ENCODE measurements at regions not wholly inside any gene's neighbourhood (a gene's known extent, or its start where the extent isn't known, plus 50 kb on each side); places are given as distances from the start of the nearest gene placed in this dataset.

GRCh38 chr17:34874478-34874877 is 86.8 kb downstream of the CCT6B start:
- CTCF ChIA-PET, result no interaction called here
- H3K9me3 Mint-ChIP-seq, result no peaks in the 10 kb centered on the region
- H3K27me3 Mint-ChIP-seq (ENCODE audit: low read depth), result no peaks in the 10 kb centered on the region
- H3K27ac Mint-ChIP-seq, result no peak overlapping the region
- H3K4me1 Mint-ChIP-seq (ENCODE audit: low read depth), result no peaks in the 10 kb centered on the region
- H3K4me3 Mint-ChIP-seq, result no peak overlapping the region
- DNase-seq, result no peak
- no peaks in the 10 kb centered on the region for H3K36me3 Mint-ChIP-seq (ENCODE audit: low read depth)
- intact Hi-C loops (cut with micrococcal nuclease), result no loop called here

- Mint-ChIP-seq H3K27me3 (ENCODE audit: low read depth) (no peaks in the 10 kb centered on the region), H3K9me3 (peaks cover 12% of the 10 kb centered on the region), H3K4me3 (no peak overlapping the region), H3K4me1 (ENCODE audit: low read depth) (no peaks in the 10 kb centered on the region), H3K27ac (no peak overlapping the region), H3K36me3 (ENCODE audit: low read depth) (no peaks in the 10 kb centered on the region)
- intact Hi-C loops (cut with micrococcal nuclease), result no loop called here
- CTCF ChIA-PET, result no interaction called here
- no peak for DNase-seq
Observed at GRCh38 chr17:34872640-34873039, 88.6 kb downstream of the CCT6B start.

- intact Hi-C loops (cut with micrococcal nuclease), result no loop called here
- H3K27me3 Mint-ChIP-seq (ENCODE audit: low read depth), result no peaks in the 10 kb centered on the region
- H3K27ac Mint-ChIP-seq, result no peak overlapping the region
- peaks cover 12% of the 10 kb centered on the region for H3K9me3 Mint-ChIP-seq
- CTCF ChIA-PET, result interaction anchor here (0.6 kb wide), 2 partner anchors 449 to 1735 kb away, joined by 4 to 7 read pairs; no protein-coding TSS in a partner anchor
- DNase-seq, result no peak
- H3K4me1 Mint-ChIP-seq (ENCODE audit: low read depth), result no peaks in the 10 kb centered on the region
- no peaks in the 10 kb centered on the region for H3K36me3 Mint-ChIP-seq (ENCODE audit: low read depth)
- no peak overlapping the region for H3K4me3 Mint-ChIP-seq
Observed at GRCh38 chr17:34869641-34870040, 91.6 kb downstream of the CCT6B start.

- CTCF ChIA-PET, result no interaction called here
- intact Hi-C loops (cut with micrococcal nuclease), result no loop called here
- Mint-ChIP-seq H3K9me3 (peaks cover 12% of the 10 kb centered on the region), H3K27ac (no peak overlapping the region), H3K36me3 (ENCODE audit: low read depth) (no peaks in the 10 kb centered on the region), H3K4me1 (ENCODE audit: low read depth) (no peaks in the 10 kb centered on the region), H3K4me3 (no peak overlapping the region), H3K27me3 (ENCODE audit: low read depth) (no peaks in the 10 kb centered on the region)
- no peak for DNase-seq
Observed at GRCh38 chr17:34865716-34866115, 95.5 kb downstream of the CCT6B start.

- no peak overlapping the region for H3K27ac Mint-ChIP-seq
- H3K9me3 Mint-ChIP-seq, result no peaks in the 10 kb centered on the region
- H3K36me3 Mint-ChIP-seq (ENCODE audit: low read depth), result no peaks in the 10 kb centered on the region
- H3K4me1 Mint-ChIP-seq (ENCODE audit: low read depth), result no peaks in the 10 kb centered on the region
- CTCF ChIA-PET, result no interaction called here
- no peaks in the 10 kb centered on the region for H3K27me3 Mint-ChIP-seq (ENCODE audit: low read depth)
- no peak overlapping the region for H3K4me3 Mint-ChIP-seq
- intact Hi-C loops (cut with micrococcal nuclease), result no loop called here
- no peak for DNase-seq
Observed at GRCh38 chr17:34862384-34862783, 98.9 kb downstream of the CCT6B start.

- no peaks in the 10 kb centered on the region for H3K27me3 Mint-ChIP-seq (ENCODE audit: low read depth)
- H3K4me3 Mint-ChIP-seq, result no peak overlapping the region
- H3K4me1 Mint-ChIP-seq (ENCODE audit: low read depth), result no peaks in the 10 kb centered on the region
- CTCF ChIA-PET, result no interaction called here
- no peaks in the 10 kb centered on the region for H3K9me3 Mint-ChIP-seq
- DNase-seq, result no peak
- no peak overlapping the region for H3K27ac Mint-ChIP-seq
- intact Hi-C loops (cut with micrococcal nuclease), result no loop called here
- H3K36me3 Mint-ChIP-seq (ENCODE audit: low read depth), result no peaks in the 10 kb centered on the region
Observed at GRCh38 chr17:34861864-34862263, 99.4 kb downstream of the CCT6B start.

- CTCF ChIA-PET, result no interaction called here
- DNase-seq, result no peak
- intact Hi-C loops (cut with micrococcal nuclease), result no loop called here
Observed at GRCh38 chr17:34859652-34860051, 101.6 kb downstream of the CCT6B start.

GRCh38 chr17:34858591-34859565 is 102.4 kb downstream of the CCT6B start:
- no peaks in the 10 kb centered on the region for H3K4me1 Mint-ChIP-seq (ENCODE audit: low read depth)
- H3K27ac Mint-ChIP-seq, result no peak overlapping the region
- H3K9me3 Mint-ChIP-seq, result no peaks in the 10 kb centered on the region
- H3K4me3 Mint-ChIP-seq, result no peak overlapping the region
- no peaks in the 10 kb centered on the region for H3K36me3 Mint-ChIP-seq (ENCODE audit: low read depth)
- intact Hi-C loops (cut with micrococcal nuclease), result no loop called here
- CTCF ChIA-PET, result no interaction called here
- no peak for DNase-seq
- no peaks in the 10 kb centered on the region for H3K27me3 Mint-ChIP-seq (ENCODE audit: low read depth)

More at GRCh38 chr17:34859652-34860051, 101.6 kb downstream of the CCT6B start:
- Mint-ChIP-seq H3K9me3 (no peaks in the 10 kb centered on the region), H3K4me3 (no peak overlapping the region), H3K27ac (no peak overlapping the region), H3K36me3 (ENCODE audit: low read depth) (no peaks in the 10 kb centered on the region), H3K27me3 (ENCODE audit: low read depth) (no peaks in the 10 kb centered on the region), H3K4me1 (ENCODE audit: low read depth) (no peaks in the 10 kb centered on the region)

GRCh38 chr17:34853924-34854323 is 107.3 kb downstream of the CCT6B start:
- no peak overlapping the region for H3K27ac Mint-ChIP-seq
- intact Hi-C loops (cut with micrococcal nuclease), result no loop called here
- no peaks in the 10 kb centered on the region for H3K27me3 Mint-ChIP-seq (ENCODE audit: low read depth)
- no peaks in the 10 kb centered on the region for H3K36me3 Mint-ChIP-seq (ENCODE audit: low read depth)
- CTCF ChIA-PET, result interaction anchor here (0.6 kb wide), 1 partner anchor 94 kb away, joined by 4 read pairs; no protein-coding TSS in a partner anchor
- H3K4me1 Mint-ChIP-seq (ENCODE audit: low read depth), result no peaks in the 10 kb centered on the region
- DNase-seq, result no peak
- no peak overlapping the region for H3K4me3 Mint-ChIP-seq
- no peaks in the 10 kb centered on the region for H3K9me3 Mint-ChIP-seq

- CTCF ChIA-PET, result interaction anchor here (0.6 kb wide), 1 partner anchor 514 kb away, joined by 3 read pairs; no protein-coding TSS in a partner anchor
- intact Hi-C loops (cut with micrococcal nuclease), result no loop called here
- Mint-ChIP-seq H3K27me3 (ENCODE audit: low read depth) (no peaks in the 10 kb centered on the region), H3K4me3 (no peak overlapping the region), H3K9me3 (no peaks in the 10 kb centered on the region), H3K4me1 (ENCODE audit: low read depth) (no peaks in the 10 kb centered on the region), H3K27ac (no peak overlapping the region), H3K36me3 (ENCODE audit: low read depth) (no peaks in the 10 kb centered on the region)
- no peak for DNase-seq
Observed at GRCh38 chr17:34852614-34853013, 108.6 kb downstream of the CCT6B start.

GRCh38 chr17:34851961-34852540 is 109.2 kb downstream of the CCT6B start:
- DNase-seq, result no peak
- H3K27me3 Mint-ChIP-seq (ENCODE audit: low read depth), result no peaks in the 10 kb centered on the region
- H3K36me3 Mint-ChIP-seq (ENCODE audit: low read depth), result no peaks in the 10 kb centered on the region
- intact Hi-C loops (cut with micrococcal nuclease), result no loop called here
- no peaks in the 10 kb centered on the region for H3K9me3 Mint-ChIP-seq
- no peak overlapping the region for H3K27ac Mint-ChIP-seq
- CTCF ChIA-PET, result interaction anchor here (0.6 to 0.8 kb wide), 2 partner anchors 122 to 514 kb away, joined by 3 to 4 read pairs; no protein-coding TSS in a partner anchor
- no peaks in the 10 kb centered on the region for H3K4me1 Mint-ChIP-seq (ENCODE audit: low read depth)
- H3K4me3 Mint-ChIP-seq, result no peak overlapping the region

GRCh38 chr17:34850964-34851363 is 110.3 kb downstream of the CCT6B start:
- no peaks in the 10 kb centered on the region for H3K27me3 Mint-ChIP-seq (ENCODE audit: low read depth)
- H3K4me3 Mint-ChIP-seq, result no peak overlapping the region
- H3K36me3 Mint-ChIP-seq (ENCODE audit: low read depth), result no peaks in the 10 kb centered on the region
- H3K4me1 Mint-ChIP-seq (ENCODE audit: low read depth), result no peaks in the 10 kb centered on the region
- DNase-seq, result no peak
- H3K27ac Mint-ChIP-seq, result no peak overlapping the region
- H3K9me3 Mint-ChIP-seq, result no peaks in the 10 kb centered on the region
- CTCF ChIA-PET, result interaction anchor here (0.6 kb wide), 1 partner anchor 60 kb away, joined by 3 read pairs; no protein-coding TSS in a partner anchor
- intact Hi-C loops (cut with micrococcal nuclease), result no loop called here

- Mint-ChIP-seq H3K4me1 (ENCODE audit: low read depth) (peaks cover 4% of the 10 kb centered on the region), H3K4me3 (no peak overlapping the region), H3K9me3 (no peaks in the 10 kb centered on the region), H3K36me3 (ENCODE audit: low read depth) (no peaks in the 10 kb centered on the region), H3K27me3 (ENCODE audit: low read depth) (no peaks in the 10 kb centered on the region), H3K27ac (no peak overlapping the region)
- intact Hi-C loops (cut with micrococcal nuclease), result no loop called here
- CTCF ChIA-PET, result no interaction called here
- DNase-seq, result no peak
Observed at GRCh38 chr17:34850023-34850422, 111.2 kb downstream of the CCT6B start.
